Astrocyte (in vitro differentiated cells and primary cell): ENCODE measurements at regions not wholly inside any gene's neighbourhood (a gene's known extent, or its start where the extent isn't known, plus 50 kb on each side); places are given as distances from the start of the nearest gene placed in this dataset.

Experiments used
- DNase-seq: peaks from one replicate; pipeline ENCODE4 v3.0.0-alpha.2; 2010; ENCODE audit warnings: low read depth
- FAIRE-seq: peaks from 2 replicates; lab custom pipeline; 2011; peaks lifted over from hg19 to GRCh38; lab: Jason Lieb, UNC
- H2AFZ ChIP-seq: 2 replicates; pipeline ENCODE4 v1.6.0; 2012; ENCODE audit warnings: low read depth, low read length, inconsistent platforms
- H3K27ac ChIP-seq: 2 replicates; pipeline ENCODE4 v1.5.1; 2011; ENCODE audit warnings: low read depth, low read length, inconsistent platforms
- H3K27me3 ChIP-seq: 2 replicates; pipeline ENCODE4 v1.6.0; 2011; ENCODE audit warnings: low read length, inconsistent platforms; ENCODE audit not compliant: insufficient read depth
- H3K36me3 ChIP-seq: 2 replicates; pipeline ENCODE4 v1.5.1; 2011; ENCODE audit warnings: low read length, inconsistent platforms; ENCODE audit not compliant: insufficient read depth
- H3K4me1 ChIP-seq: 2 replicates; pipeline ENCODE4 v1.5.1; 2011; ENCODE audit warnings: low read length, inconsistent platforms; ENCODE audit not compliant: insufficient read depth
- H3K4me2 ChIP-seq: 2 replicates; pipeline ENCODE4 v1.6.0; 2012; ENCODE audit warnings: low read length, inconsistent platforms
- H3K4me3 ChIP-seq: 2 replicates; pipeline ENCODE4 v1.5.1; 2011; ENCODE audit warnings: low read depth, mild to moderate bottlenecking, low read length, inconsistent platforms; ENCODE audit not compliant: insufficient read depth
- H3K79me2 ChIP-seq: 2 replicates; pipeline ENCODE4 v1.6.0; 2012; ENCODE audit warnings: mild to moderate bottlenecking, low read length, inconsistent platforms; ENCODE audit not compliant: insufficient read depth
- H3K9ac ChIP-seq: 2 replicates; pipeline ENCODE4 v1.6.0; 2012; ENCODE audit warnings: mild to moderate bottlenecking, low read length, inconsistent platforms
- H3K9me3 ChIP-seq: 2 replicates; pipeline ENCODE4 v1.5.1; 2012; ENCODE audit warnings: low read depth, mild to moderate bottlenecking, low read length, inconsistent platforms; ENCODE audit not compliant: insufficient read depth
- H4K20me1 ChIP-seq: 2 replicates; pipeline ENCODE4 v1.6.0; 2012; ENCODE audit warnings: low read length, inconsistent platforms; ENCODE audit not compliant: insufficient read depth
- H3K27ac Mint-ChIP-seq: one replicate; pipeline ENCODE4 v1.8.0; 2021; ENCODE audit warnings: mild to moderate bottlenecking, mixed read lengths; ENCODE audit not compliant: unreplicated experiment
- H3K27me3 Mint-ChIP-seq: one replicate; pipeline ENCODE4 v1.8.0; 2021; ENCODE audit warnings: low read depth, mixed read lengths; ENCODE audit not compliant: unreplicated experiment
- H3K36me3 Mint-ChIP-seq: one replicate; pipeline ENCODE4 v1.8.0; 2021; ENCODE audit warnings: low read depth, mixed read lengths; ENCODE audit not compliant: unreplicated experiment
- H3K4me1 Mint-ChIP-seq: one replicate; pipeline ENCODE4 v1.8.0; 2021; ENCODE audit warnings: low read depth, mixed read lengths; ENCODE audit not compliant: unreplicated experiment
- H3K4me3 Mint-ChIP-seq: one replicate; pipeline ENCODE4 v1.8.0; 2021; ENCODE audit warnings: mild to moderate bottlenecking, moderate library complexity, mixed read lengths; ENCODE audit not compliant: unreplicated experiment
- H3K9me3 Mint-ChIP-seq: one replicate; pipeline ENCODE4 v1.8.0; 2021; ENCODE audit warnings: mild to moderate bottlenecking, mixed read lengths; ENCODE audit not compliant: unreplicated experiment
- EZH2 ChIP-seq: IDR thresholded peaks from 2 replicates; pipeline ENCODE4 v1.6.1; 2012; ENCODE audit warnings: mild to moderate bottlenecking, low read length, inconsistent platforms; ENCODE audit not compliant: insufficient read depth
- TF ChIP-seq, protein P1 (sequence below): IDR thresholded peaks from 2 replicates; pipeline ENCODE4 v1.5.1; 2011; ENCODE audit warnings: low read depth, mild to moderate bottlenecking, inconsistent platforms, low read length, moderate library complexity; ENCODE audit not compliant: insufficient read depth

DNA sequence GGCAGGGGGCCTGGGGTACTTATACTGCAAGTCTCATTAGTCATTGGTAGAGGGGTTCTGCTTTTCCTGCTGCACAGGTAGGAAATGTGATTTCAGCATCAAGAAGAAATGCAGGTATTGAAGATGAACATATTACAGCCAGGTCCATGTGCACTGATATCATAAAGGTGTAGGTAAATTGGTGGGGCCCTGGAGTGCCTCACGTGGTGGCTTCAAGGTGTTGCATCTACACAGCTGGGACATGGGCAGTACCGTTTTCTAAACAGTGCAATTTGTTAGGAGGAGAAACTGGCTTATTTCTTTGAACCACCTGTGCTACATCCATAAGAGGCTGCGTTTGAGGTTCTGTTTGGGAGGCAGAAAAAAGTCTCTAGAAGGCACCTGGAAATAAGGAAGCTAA is 618.1 kb upstream of the RBFOX1 start:
- TF ChIP-seq, protein P1, sequence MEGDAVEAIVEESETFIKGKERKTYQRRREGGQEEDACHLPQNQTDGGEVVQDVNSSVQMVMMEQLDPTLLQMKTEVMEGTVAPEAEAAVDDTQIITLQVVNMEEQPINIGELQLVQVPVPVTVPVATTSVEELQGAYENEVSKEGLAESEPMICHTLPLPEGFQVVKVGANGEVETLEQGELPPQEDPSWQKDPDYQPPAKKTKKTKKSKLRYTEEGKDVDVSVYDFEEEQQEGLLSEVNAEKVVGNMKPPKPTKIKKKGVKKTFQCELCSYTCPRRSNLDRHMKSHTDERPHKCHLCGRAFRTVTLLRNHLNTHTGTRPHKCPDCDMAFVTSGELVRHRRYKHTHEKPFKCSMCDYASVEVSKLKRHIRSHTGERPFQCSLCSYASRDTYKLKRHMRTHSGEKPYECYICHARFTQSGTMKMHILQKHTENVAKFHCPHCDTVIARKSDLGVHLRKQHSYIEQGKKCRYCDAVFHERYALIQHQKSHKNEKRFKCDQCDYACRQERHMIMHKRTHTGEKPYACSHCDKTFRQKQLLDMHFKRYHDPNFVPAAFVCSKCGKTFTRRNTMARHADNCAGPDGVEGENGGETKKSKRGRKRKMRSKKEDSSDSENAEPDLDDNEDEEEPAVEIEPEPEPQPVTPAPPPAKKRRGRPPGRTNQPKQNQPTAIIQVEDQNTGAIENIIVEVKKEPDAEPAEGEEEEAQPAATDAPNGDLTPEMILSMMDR, result no peak
- no peak for TF ChIP-seq EZH2
- H3K9me3 Mint-ChIP-seq, result no peaks in the 10 kb centered on the region
- no peak for FAIRE-seq

GRCh38 chr16:6709736-6710135 is 622.9 kb upstream of the RBFOX1 start:
- peaks cover 4% of the 10 kb centered on the region for H3K9me3 ChIP-seq
- no peaks in the 10 kb centered on the region for H4K20me1 ChIP-seq
- H3K9ac ChIP-seq, result no peak overlapping the region
- H3K27me3 ChIP-seq, result no peaks in the 10 kb centered on the region
- H3K4me1 ChIP-seq, result no peaks in the 10 kb centered on the region
- no peak overlapping the region for H3K27ac Mint-ChIP-seq
- DNase-seq (no peak), FAIRE-seq (no peak)
- H3K4me3 ChIP-seq, result no peak overlapping the region
- H2AFZ ChIP-seq, result no peak overlapping the region
- H3K79me2 ChIP-seq, result no peaks in the 10 kb centered on the region
- H3K27me3 Mint-ChIP-seq, result no peaks in the 10 kb centered on the region
- H3K36me3 ChIP-seq, result no peaks in the 10 kb centered on the region
- H3K36me3 Mint-ChIP-seq, result no peaks in the 10 kb centered on the region
- no peak overlapping the region for H3K27ac ChIP-seq
- TF ChIP-seq EZH2, result no peak
- TF ChIP-seq, protein P1, result no peak
- no peaks in the 10 kb centered on the region for H3K4me1 Mint-ChIP-seq
- no peak overlapping the region for H3K4me2 ChIP-seq
- H3K9me3 Mint-ChIP-seq, result peaks cover 2% of the 10 kb centered on the region
- H3K4me3 Mint-ChIP-seq, result no peak overlapping the region

More for the DNA sequence above, 618.1 kb upstream of the RBFOX1 start:
- Mint-ChIP-seq H3K4me3 (no peak overlapping the region), H3K4me1 (no peaks in the 10 kb centered on the region), H3K27ac (no peak overlapping the region), H3K36me3 (no peaks in the 10 kb centered on the region), H3K27me3 (no peaks in the 10 kb centered on the region)
- H3K27me3 ChIP-seq, result no peaks in the 10 kb centered on the region
- no peak overlapping the region for H3K4me3 ChIP-seq
- H3K79me2 ChIP-seq, result no peaks in the 10 kb centered on the region
- H4K20me1 ChIP-seq, result no peaks in the 10 kb centered on the region
- no peak overlapping the region for H3K9ac ChIP-seq
- no peak overlapping the region for H3K4me2 ChIP-seq
- no peaks in the 10 kb centered on the region for H3K4me1 ChIP-seq
- H3K36me3 ChIP-seq, result no peaks in the 10 kb centered on the region
- H3K9me3 ChIP-seq, result peaks cover 5% of the 10 kb centered on the region
- no peak overlapping the region for H3K27ac ChIP-seq
- no peak for DNase-seq
- H2AFZ ChIP-seq, result no peak overlapping the region

DNA sequence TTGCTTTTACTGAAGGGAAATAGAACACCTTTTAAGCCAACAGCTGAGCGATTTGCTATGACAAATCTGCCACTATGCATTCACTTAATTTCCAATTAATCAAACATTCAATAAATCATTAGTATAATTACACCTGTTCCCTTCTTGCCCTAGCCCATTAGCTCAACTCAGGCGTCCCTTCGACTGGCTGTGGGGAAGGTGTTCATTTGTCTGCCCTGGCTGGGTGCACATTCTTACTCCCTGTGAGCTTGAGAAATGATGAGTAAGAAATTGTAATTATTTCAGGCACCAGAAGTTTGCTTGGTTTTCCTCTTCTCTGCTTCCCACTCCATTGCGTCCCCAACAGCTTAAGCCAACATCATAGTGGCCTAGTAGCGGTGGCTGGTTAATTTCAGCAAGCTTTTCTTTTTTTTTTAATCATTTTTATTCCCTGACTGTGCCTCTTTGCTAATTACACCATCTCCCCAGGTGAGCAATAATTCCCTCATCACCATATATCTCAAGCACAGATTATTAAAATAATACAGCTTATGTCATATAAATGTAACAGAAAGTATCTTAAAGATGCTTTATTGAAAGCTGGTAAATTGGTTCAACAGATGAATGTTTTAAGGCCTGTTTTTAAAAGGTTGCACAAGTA is 623.9 kb upstream of the RBFOX1 start:
- H3K27me3 Mint-ChIP-seq, result no peaks in the 10 kb centered on the region
- Histone ChIP-seq H3K27me3 (no peaks in the 10 kb centered on the region), H4K20me1 (no peaks in the 10 kb centered on the region), H3K9me3 (no peaks in the 10 kb centered on the region), H3K4me1 (no peaks in the 10 kb centered on the region), H3K36me3 (no peaks in the 10 kb centered on the region), H3K27ac (no peak overlapping the region), H2AFZ (no peak overlapping the region), H3K79me2 (no peaks in the 10 kb centered on the region), H3K4me3 (no peak overlapping the region), H3K4me2 (no peak overlapping the region), H3K9ac (no peak overlapping the region)
- H3K27ac Mint-ChIP-seq, result no peak overlapping the region
- peaks cover 2% of the 10 kb centered on the region for H3K9me3 Mint-ChIP-seq
- H3K4me3 Mint-ChIP-seq, result no peak overlapping the region
- H3K36me3 Mint-ChIP-seq, result no peaks in the 10 kb centered on the region
- H3K4me1 Mint-ChIP-seq, result no peaks in the 10 kb centered on the region
- no peak for TF ChIP-seq EZH2
- TF ChIP-seq, protein P1, result no peak
- FAIRE-seq (no peak), DNase-seq (no peak)
